ENCODE measurements at regions not wholly inside any gene's neighbourhood (a gene's known extent, or its start where the extent isn't known, plus 50 kb on each side); places are given as distances from the start of the nearest gene placed in this dataset.

GRCh38 chr13:30851697-30852096, 54.4 kb upstream of the MEDAG start:
- Histone ChIP-seq H3K4me3 (ENCODE audit: low read depth in 1 of 2, low read length in 2 of 2) (no peak overlapping the region), H3K36me3 (ENCODE audit: control insufficient read depth in 1 of 2, insufficient read depth in 2 of 2, low read length in 2 of 2) (no peaks in the 10 kb centered on the region), H3K9me3 (ENCODE audit: control insufficient read depth in 1 of 2, low read length in 2 of 2) (no peaks in the 10 kb centered on the region), H3K27me3 (ENCODE audit: control insufficient read depth in 1 of 2, insufficient read depth in 2 of 2, low read length in 2 of 2) (no peaks in the 10 kb centered on the region), H3K9ac (ENCODE audit: low read depth in 1 of 2, low read length in 2 of 2) (no peak overlapping the region), H3K27ac (ENCODE audit: low read depth, low read length) (no peak overlapping the region), H3K4me1 (ENCODE audit: control insufficient read depth in 1 of 2, insufficient read depth in 2 of 2, low read length in 2 of 2) (peaks cover 0 to 6% of the 10 kb centered on the region in 2 donors)

- Histone ChIP-seq H3K4me1 (ENCODE audit: control insufficient read depth in 1 of 2, insufficient read depth in 2 of 2, low read length in 2 of 2) (no peaks in the 10 kb centered on the region), H3K27ac (ENCODE audit: low read depth, low read length) (no peak overlapping the region), H3K9me3 (ENCODE audit: control insufficient read depth in 1 of 2, low read length in 2 of 2) (no peaks in the 10 kb centered on the region), H3K27me3 (ENCODE audit: control insufficient read depth in 1 of 2, insufficient read depth in 2 of 2, low read length in 2 of 2) (no peaks in the 10 kb centered on the region), H3K36me3 (ENCODE audit: control insufficient read depth in 1 of 2, insufficient read depth in 2 of 2, low read length in 2 of 2) (no peaks in the 10 kb centered on the region), H3K4me3 (ENCODE audit: low read depth in 1 of 2, low read length in 2 of 2) (no peak overlapping the region), H3K9ac (ENCODE audit: low read depth in 1 of 2, low read length in 2 of 2) (no peak overlapping the region)
Measured at GRCh38 chr13:30855569-30855968, 50.5 kb upstream of the MEDAG start.

GRCh38 chr13:30856005-30856790, 49.9 kb upstream of the MEDAG start:
- no peak overlapping the region for H3K4me3 ChIP-seq (ENCODE audit: low read depth in 1 of 2, low read length in 2 of 2)

More at GRCh38 chr13:30856005-30856790, 49.9 kb upstream of the MEDAG start:
- Histone ChIP-seq H3K4me1 (ENCODE audit: control insufficient read depth in 1 of 2, insufficient read depth in 2 of 2, low read length in 2 of 2) (no peaks in the 10 kb centered on the region), H3K27ac (ENCODE audit: low read depth, low read length) (no peak overlapping the region), H3K36me3 (ENCODE audit: control insufficient read depth in 1 of 2, insufficient read depth in 2 of 2, low read length in 2 of 2) (no peaks in the 10 kb centered on the region), H3K9ac (ENCODE audit: low read depth in 1 of 2, low read length in 2 of 2) (no peak overlapping the region), H3K9me3 (ENCODE audit: control insufficient read depth in 1 of 2, low read length in 2 of 2) (no peaks in the 10 kb centered on the region), H3K27me3 (ENCODE audit: control insufficient read depth in 1 of 2, insufficient read depth in 2 of 2, low read length in 2 of 2) (no peaks in the 10 kb centered on the region)

Data from duodenal mucosa (tissue), 2 donors.